Kidney glomerular epithelial cell (primary cell): ENCODE measurements at regions not wholly inside any gene's neighbourhood (a gene's known extent, or its start where the extent isn't known, plus 50 kb on each side); places are given as distances from the start of the nearest gene placed in this dataset.

Source experiments
- DNase-seq: peaks from one replicate; lab custom pipeline; 2025; lab: John Stamatoyannopoulos, UW

GRCh38 chr2:164178835-164179465, 442.3 kb downstream of the GRB14 start:
- DNase-seq: peak; percentile 37

- DNase-seq: no peak
These were observed 428.8 kb upstream of the FIGN start for GRCh38 chr2:164164602-164165001.

- no peak for DNase-seq
These were observed 419.8 kb upstream of the FIGN start for GRCh38 chr2:164155558-164155957.

- DNase-seq: no peak
These were observed 415.7 kb upstream of the FIGN start for GRCh38 chr2:164151522-164151921.

GRCh38 chr2:164150604-164151003, 414.8 kb upstream of the FIGN start:
- DNase-seq: no peak

GRCh38 chr2:164146441-164146840, 410.6 kb upstream of the FIGN start:
- no peak for DNase-seq

- DNase-seq: no peak
These were observed 409.5 kb upstream of the FIGN start for GRCh38 chr2:164145093-164145987.

- no peak for DNase-seq
These were observed 407.5 kb upstream of the FIGN start for GRCh38 chr2:164143183-164143930.

- no peak for DNase-seq
These were observed 406.9 kb upstream of the FIGN start for GRCh38 chr2:164142755-164143154.

GRCh38 chr2:164141271-164141670, 405.5 kb upstream of the FIGN start:
- no peak for DNase-seq

- DNase-seq: no peak
These were observed 402.9 kb upstream of the FIGN start for GRCh38 chr2:164138750-164139149.

GRCh38 chr2:164134336-164134735, 398.5 kb upstream of the FIGN start:
- DNase-seq: no peak

GRCh38 chr2:164127971-164128527, 392.2 kb upstream of the FIGN start:
- no peak for DNase-seq

GRCh38 chr2:164126960-164127660, 391.3 kb upstream of the FIGN start:
- peak; percentile 19 for DNase-seq

GRCh38 chr2:164115806-164116205, 380.0 kb upstream of the FIGN start:
- DNase-seq: no peak

- DNase-seq: no peak
These were observed 379.1 kb upstream of the FIGN start for GRCh38 chr2:164114937-164115336.

- no peak for DNase-seq
These were observed 376.3 kb upstream of the FIGN start for GRCh38 chr2:164112105-164112504.

- no peak for DNase-seq
These were observed 374.7 kb upstream of the FIGN start for GRCh38 chr2:164110515-164110914.

- no peak for DNase-seq
These were observed 373.2 kb upstream of the FIGN start for GRCh38 chr2:164109006-164109405.

- DNase-seq: no peak
These were observed 367.5 kb upstream of the FIGN start for GRCh38 chr2:164103271-164103670.

GRCh38 chr2:164102366-164102765, 366.6 kb upstream of the FIGN start:
- no peak for DNase-seq

GRCh38 chr2:164091673-164092072, 355.9 kb upstream of the FIGN start:
- DNase-seq: no peak
